HG03095 (cell line): ENCODE measurements at regions not wholly inside any gene's neighbourhood (a gene's known extent, or its start where the extent isn't known, plus 50 kb on each side); places are given as distances from the start of the nearest gene placed in this dataset.
"Not testable (repeated sequence)": the region's sequence is repeated elsewhere in the genome, so short reads cannot be mapped to it uniquely, and the experiment has no call there.

ENCODE experiments used
- ATAC-seq: cut with Tn5 transposase; IDR thresholded peaks from one replicate; pipeline ENCODE4 v1.9.1; 2021; ENCODE audit warnings: moderate library complexity; ENCODE audit not compliant: unreplicated experiment

- not testable (repeated sequence) for ATAC-seq
These were observed 257.7 kb upstream of the MEIS1 start for GRCh38 chr2:66177128-66177796.

DNA sequence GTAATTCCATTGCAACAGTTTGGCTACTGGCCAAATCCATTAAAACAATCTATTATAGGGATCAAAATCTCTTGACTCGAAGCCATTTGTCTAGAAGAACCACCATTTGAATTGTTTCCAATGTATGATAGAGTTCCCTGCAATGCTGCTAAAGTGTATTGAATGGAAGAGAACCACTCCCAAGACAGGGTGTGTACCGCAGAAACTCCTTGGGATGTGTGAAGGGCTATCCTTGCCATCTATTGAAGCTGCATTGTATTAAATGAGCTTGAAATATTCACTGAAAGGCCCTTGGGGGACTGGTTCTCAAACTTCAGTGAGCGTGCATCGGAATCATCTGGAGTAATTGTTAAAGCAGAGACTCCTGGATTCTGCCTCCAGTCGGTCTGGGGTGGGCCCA is 260.4 kb upstream of the MEIS1 start:
- no peak for ATAC-seq

GRCh38 chr2:66173645-66174044 is 261.3 kb upstream of the MEIS1 start:
- no peak for ATAC-seq

DNA sequence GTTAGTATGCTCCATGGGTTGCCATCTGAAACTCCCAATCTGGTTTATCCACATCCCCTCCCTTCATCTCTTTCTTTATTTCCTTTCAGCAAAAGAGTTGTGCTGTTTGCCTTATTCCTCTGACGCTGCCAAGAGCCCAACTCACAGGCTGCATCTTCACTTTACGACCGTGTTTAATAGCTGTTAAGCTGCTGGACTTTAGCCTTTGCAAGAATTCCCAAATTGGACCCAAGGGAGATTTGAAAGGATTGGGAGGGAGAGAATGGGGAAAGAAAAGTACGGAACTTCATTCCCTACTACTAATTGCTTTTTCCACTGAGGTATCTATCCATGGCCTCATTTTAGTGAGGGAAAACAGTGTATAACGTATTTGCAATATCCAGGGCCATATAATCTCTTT is 263.4 kb upstream of the MEIS1 start:
- ATAC-seq, result no peak

- no peak for ATAC-seq
These were observed 264.1 kb upstream of the MEIS1 start for GRCh38 chr2:66170744-66171330.

DNA sequence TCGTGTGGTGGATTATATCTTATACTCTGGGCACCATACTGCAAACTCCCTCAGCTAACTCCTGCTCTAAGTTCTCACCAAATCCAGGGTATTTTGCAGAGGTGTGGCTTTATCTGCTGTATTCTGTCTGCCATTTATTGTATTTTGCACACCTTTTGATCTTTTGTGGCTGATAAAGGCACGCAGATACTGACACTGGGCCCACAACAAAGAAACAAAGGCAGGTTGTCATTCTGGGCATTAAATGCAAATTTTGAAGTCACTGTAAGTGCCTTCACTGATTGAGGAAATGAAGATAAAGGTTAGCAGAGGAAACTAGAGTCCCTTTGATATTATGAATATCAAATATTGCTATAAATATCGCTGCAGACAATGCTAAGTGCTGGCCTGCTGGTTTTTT is 265.8 kb upstream of the MEIS1 start:
- ATAC-seq, result no peak

- no peak for ATAC-seq
These were observed 270.5 kb upstream of the MEIS1 start for GRCh38 chr2:66164470-66164869.

- no peak for ATAC-seq
These were observed 278.8 kb upstream of the MEIS1 start for GRCh38 chr2:66156171-66156570.

- no peak for ATAC-seq
These were observed 281.0 kb upstream of the MEIS1 start for GRCh38 chr2:66153941-66154340.

DNA sequence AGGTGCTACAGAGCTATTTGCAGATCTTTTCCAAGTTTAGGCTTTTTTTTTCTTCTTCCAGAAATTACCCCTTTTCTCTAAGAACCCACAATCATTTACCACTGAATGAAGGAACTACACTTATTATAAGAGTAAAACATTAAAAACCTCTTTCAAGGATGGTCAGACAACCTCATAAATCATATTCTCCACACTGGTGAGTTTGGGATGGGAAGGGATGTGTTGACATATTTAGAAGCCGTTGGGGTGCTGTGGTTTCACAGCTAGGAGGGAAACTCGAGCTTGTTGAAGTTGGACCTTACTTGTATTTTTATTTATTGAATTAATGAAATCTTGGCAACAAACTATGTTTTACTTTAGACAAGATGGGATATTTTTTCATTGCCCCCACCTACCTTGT is 289.4 kb upstream of the MEIS1 start:
- ATAC-seq, result no peak

DNA sequence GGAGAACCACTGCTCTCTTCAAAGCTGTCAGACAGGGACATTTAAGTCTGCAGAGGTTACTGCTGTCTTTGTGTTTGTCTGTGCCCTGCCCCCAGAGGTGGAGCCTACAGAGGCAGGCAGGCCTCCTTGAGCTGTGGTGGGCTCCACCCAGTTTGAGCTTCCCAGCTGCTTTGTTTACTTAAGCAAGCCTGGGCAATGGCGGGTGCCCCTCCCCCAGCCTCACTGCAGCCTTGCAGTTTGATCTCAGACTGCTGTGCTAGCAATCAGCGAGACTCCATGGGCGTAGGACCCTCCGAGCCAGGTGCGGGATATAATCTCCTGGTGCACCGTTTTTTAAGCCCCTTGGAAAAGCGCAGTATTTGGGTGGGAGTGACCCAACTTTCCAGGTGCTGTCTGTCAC is 290.6 kb upstream of the MEIS1 start:
- not testable (repeated sequence) for ATAC-seq

GRCh38 chr2:66137606-66138130 is 297.3 kb upstream of the MEIS1 start:
- no peak for ATAC-seq

DNA sequence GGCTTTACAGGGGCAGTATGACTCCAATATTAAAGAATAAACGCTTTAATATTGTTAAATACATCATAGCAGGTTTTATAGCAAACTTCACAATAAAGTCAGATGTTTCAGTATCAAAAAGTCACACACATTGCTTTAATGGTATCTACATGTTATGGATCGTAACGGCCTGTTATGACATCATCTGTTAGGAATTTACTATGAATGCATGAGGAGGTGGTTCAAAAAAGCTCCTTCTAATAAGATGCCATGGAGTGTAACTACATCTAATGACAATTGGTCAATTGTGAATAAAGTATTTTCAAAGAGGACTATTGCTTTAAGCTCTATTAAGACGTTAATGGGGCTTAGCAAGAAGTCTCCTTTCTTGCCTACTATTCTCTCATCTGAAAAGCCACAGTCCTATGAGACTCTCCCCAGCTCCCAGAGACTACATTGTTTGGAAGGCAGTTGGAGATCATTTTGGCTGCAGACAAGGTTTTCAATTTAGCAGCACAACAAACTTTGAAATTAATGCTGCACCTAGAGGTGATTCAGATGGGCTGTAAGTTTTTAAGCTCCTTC is 300.7 kb upstream of the MEIS1 start:
- ATAC-seq, result no peak

DNA sequence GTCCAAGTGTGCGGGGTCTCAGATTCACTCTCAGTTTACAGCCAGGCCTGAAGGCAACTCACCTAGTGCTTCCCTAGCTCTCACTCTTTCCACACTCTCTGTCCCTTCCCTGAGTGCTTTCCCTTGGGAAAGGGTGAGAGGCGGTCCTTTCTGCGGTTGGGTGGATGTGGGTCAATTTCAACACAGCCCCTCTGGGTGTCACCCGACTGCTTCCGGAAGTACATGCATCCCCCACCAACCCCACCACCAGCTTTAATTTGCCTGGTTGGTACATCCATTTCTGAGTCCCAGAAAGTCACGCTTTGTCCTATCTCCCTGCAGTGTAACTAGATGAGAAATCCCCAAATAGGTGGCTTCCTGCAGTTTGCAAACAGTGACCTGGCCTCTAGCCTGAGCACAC is 307.3 kb upstream of the MEIS1 start:
- ATAC-seq, result no peak

- no peak for ATAC-seq
These were observed 307.9 kb upstream of the MEIS1 start for GRCh38 chr2:66127061-66127460.

GRCh38 chr2:66125951-66126350 is 309.0 kb upstream of the MEIS1 start:
- no peak for ATAC-seq

GRCh38 chr2:66122516-66122915 is 312.4 kb upstream of the MEIS1 start:
- ATAC-seq, result no peak

DNA sequence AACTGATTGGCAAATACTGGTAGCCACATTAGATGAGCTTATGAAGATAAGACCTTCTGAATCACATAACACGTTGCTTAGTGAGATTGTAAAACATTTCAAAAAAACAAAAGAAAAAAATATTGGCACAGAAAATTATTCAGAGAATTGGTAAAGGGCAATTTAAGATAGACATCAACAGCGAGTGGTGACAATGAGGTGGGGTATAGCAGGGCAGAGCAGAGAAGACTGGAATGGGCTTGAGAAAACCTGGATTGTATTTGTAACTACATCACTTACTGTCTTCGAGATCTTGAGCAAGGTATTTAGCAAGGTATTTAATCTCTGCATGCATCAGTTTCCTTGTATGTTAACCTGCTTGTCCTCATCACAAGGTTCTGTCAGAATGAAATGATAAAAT is 313.0 kb upstream of the MEIS1 start:
- ATAC-seq, result no peak

GRCh38 chr2:66113988-66114625 is 320.8 kb upstream of the MEIS1 start:
- no peak for ATAC-seq

- ATAC-seq, result no peak
These were observed 323.2 kb upstream of the MEIS1 start for GRCh38 chr2:66111706-66112105.

GRCh38 chr2:66110608-66111007 is 324.3 kb upstream of the MEIS1 start:
- ATAC-seq, result no peak

DNA sequence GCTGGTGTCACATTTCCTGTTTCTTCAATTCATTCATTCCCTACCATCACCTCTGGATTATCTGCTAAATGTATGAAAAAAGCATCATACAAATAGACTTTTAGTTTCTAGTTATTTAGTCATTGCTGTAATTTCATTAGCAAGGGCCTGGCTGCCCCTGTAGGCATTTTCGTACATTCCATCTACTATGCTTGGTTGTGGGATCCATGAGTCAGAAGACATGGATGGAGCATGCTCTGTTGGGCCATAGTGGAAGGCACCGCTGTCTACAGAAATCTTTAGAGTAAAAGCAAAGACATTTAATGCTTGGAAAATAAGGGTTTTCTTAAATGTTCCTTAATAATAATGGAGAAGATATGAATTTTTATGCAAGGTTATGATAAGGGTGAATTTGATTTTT is 324.8 kb upstream of the MEIS1 start:
- ATAC-seq, result no peak
